ENCODE measurements at regions not wholly inside any gene's neighbourhood (a gene's known extent, or its start where the extent isn't known, plus 50 kb on each side); places are given as distances from the start of the nearest gene placed in this dataset.
A peak's percentile ranks its signal among the peaks of the same experiment; 100 is the strongest.

DNA sequence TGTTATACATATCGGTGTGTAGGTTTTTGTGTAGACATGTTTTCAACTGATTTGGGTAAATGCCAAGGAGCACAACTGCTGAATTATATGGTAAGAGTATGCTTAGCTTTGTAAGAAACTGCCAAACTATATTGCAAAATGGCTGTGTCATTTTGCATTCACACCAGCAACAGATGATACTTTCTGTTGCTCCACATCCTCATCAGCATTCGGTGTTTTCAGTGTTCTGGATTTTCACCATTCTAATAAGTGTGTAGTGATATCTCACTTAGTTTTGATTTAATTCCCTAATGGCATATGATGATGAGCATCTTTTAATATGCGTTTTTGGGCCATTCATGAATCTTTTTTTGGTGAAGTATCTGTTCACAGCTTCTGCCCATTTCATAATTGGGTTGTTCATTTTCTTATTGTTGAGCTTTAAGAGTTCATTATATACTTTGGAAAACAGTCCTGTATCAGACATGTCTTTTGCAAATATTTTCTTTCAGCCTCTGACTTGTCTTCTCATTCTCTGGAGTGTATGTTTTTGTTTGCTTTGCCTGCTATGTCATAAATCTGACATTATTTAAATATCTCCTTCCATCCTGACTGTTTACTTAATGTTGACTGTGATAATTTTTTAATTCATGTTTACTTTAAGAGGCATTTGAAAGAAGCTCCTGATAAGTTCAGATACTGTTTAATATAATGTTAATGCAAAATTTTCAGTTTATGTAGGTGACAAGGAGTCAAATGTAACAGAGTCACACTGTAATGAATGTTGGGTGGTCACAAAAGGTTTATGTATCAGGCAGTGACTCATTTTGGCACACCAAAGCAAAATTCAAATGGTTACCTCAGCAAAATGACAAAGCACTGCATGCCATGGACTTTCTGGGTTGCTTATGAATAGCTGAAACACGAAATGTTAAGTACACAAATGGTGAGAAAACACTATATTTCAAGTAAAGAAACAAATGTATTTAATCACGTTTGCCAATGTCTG, 181.1 kb upstream of the DAB2 start:
- Histone ChIP-seq H3K4me3 (ENCODE audit: control insufficient read depth in 1 of 7, extremely low read depth in 1 of 7, insufficient read depth in 4 of 7, low read depth in 2 of 7, low read length in 6 of 7) (no peak overlapping the region), H3K27ac (ENCODE audit: insufficient read depth in 1 of 2, low read depth in 1 of 2, low read length in 2 of 2, poor library complexity in 1 of 2, severe bottlenecking in 2 of 2) (no peak overlapping the region), H3K4me1 (ENCODE audit: control extremely low read depth in 1 of 4, control insufficient read depth in 4 of 4, insufficient read depth in 4 of 4, low read length in 3 of 4) (no peaks in the 10 kb centered on the region), H3K36me3 (ENCODE audit: control insufficient read depth in 4 of 4, insufficient read depth in 4 of 4, low read length in 3 of 4) (no peaks in the 10 kb centered on the region), H3K27me3 (replicated peaks in 2 of 5; ENCODE audit: control insufficient read depth in 4 of 5, insufficient read depth in 5 of 5, low read length in 4 of 5) (no peaks in the 10 kb centered on the region), H3K9me3 (ENCODE audit: control extremely low read depth in 1 of 5, control insufficient read depth in 4 of 5, insufficient read depth in 2 of 5, low read depth in 1 of 5, low read length in 4 of 5) (no peaks in the 10 kb centered on the region)
- POLR2A ChIA-PET, result interaction anchor here (0.6 kb wide), 1 partner anchor 348 kb away, joined by 4 read pairs; no protein-coding TSS in a partner anchor
- DNase-seq, result no peak
- WGBS (ENCODE audit: insufficient coverage), result 100% methylated on average over 1 of the region's 5 CpGs
- CTCF ChIA-PET, result interaction anchor here (0.6 kb wide), 1 partner anchor 10 kb away, joined by 3 read pairs; no protein-coding TSS in a partner anchor

DNA sequence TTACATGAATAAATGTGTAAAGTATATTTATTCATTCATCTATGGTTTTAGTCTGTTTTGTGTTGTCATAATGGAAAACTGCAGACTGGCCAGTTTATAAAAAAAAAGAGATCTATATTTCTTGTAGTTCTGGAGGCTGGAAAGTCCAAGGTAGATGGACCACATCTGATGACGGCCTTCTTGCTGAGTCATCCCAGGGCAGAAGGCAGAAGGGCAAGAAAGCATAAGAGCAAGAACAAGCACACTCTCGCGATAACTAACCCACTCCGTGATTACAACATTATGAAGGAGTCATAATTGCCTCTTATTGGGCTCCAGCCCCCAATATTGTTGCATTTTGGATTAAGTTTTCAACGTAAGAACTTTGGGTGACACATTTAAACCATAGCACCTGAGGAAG, 180.4 kb upstream of the DAB2 start:
- Histone ChIP-seq H3K27ac (ENCODE audit: insufficient read depth in 1 of 2, low read depth in 1 of 2, low read length in 2 of 2, poor library complexity in 1 of 2, severe bottlenecking in 2 of 2) (no peak overlapping the region), H3K4me1 (ENCODE audit: control extremely low read depth in 1 of 4, control insufficient read depth in 4 of 4, insufficient read depth in 4 of 4, low read length in 3 of 4) (no peaks in the 10 kb centered on the region), H3K36me3 (ENCODE audit: control insufficient read depth in 4 of 4, insufficient read depth in 4 of 4, low read length in 3 of 4) (no peaks in the 10 kb centered on the region), H3K27me3 (replicated peaks in 2 of 5; ENCODE audit: control insufficient read depth in 4 of 5, insufficient read depth in 5 of 5, low read length in 4 of 5) (no peaks in the 10 kb centered on the region), H3K4me3 (ENCODE audit: control insufficient read depth in 1 of 7, extremely low read depth in 1 of 7, insufficient read depth in 4 of 7, low read depth in 2 of 7, low read length in 6 of 7) (no peak overlapping the region), H3K9me3 (ENCODE audit: control extremely low read depth in 1 of 5, control insufficient read depth in 4 of 5, insufficient read depth in 2 of 5, low read depth in 1 of 5, low read length in 4 of 5) (no peaks in the 10 kb centered on the region)
- WGBS (ENCODE audit: insufficient coverage), result 98% methylated on average over 5 of the region's 5 CpGs
- ChIA-PET CTCF (interaction anchor here (0.6 to 1.1 kb wide), 4 partner anchors 9 to 27 kb away, joined by 3 to 4 read pairs (median 3); no protein-coding TSS in a partner anchor), POLR2A (no interaction called here)
- no peak for DNase-seq

DNA sequence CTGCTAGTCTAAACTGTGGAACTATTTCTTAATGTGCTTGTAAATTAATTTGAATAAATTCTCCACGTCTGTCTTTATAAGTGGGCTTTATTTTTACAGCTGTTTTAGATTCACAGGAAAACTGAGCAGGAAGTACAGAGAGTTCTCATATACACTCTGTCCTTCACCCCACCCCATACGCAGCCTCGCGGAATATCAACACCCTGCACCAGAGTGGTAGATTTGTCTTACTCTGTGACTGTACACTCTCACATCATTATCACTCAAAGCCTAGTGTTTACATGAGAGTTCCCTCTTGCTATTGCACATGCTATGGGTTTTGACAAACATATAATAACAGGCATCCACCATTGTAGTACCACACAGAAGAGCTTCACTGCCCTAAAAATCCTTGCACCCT, 179.7 kb upstream of the DAB2 start:
- no peaks in the 10 kb centered on the region for H3K9me3 ChIP-seq (ENCODE audit: control extremely low read depth in 1 of 5, control insufficient read depth in 4 of 5, insufficient read depth in 2 of 5, low read depth in 1 of 5, low read length in 4 of 5)
- no peak overlapping the region for H3K27ac ChIP-seq (ENCODE audit: insufficient read depth in 1 of 2, low read depth in 1 of 2, low read length in 2 of 2, poor library complexity in 1 of 2, severe bottlenecking in 2 of 2)
- no peaks in the 10 kb centered on the region for H3K27me3 ChIP-seq (replicated peaks in 2 of 5; ENCODE audit: control insufficient read depth in 4 of 5, insufficient read depth in 5 of 5, low read length in 4 of 5)
- no peak for DNase-seq
- ChIA-PET CTCF (interaction anchor here (1.1 kb wide), 3 partner anchors 10 to 26 kb away, joined by 3 to 4 read pairs (median 3); no protein-coding TSS in a partner anchor), POLR2A (no interaction called here)
- no peaks in the 10 kb centered on the region for H3K36me3 ChIP-seq (ENCODE audit: control insufficient read depth in 4 of 4, insufficient read depth in 4 of 4, low read length in 3 of 4)
- H3K4me3 ChIP-seq (ENCODE audit: control insufficient read depth in 1 of 7, extremely low read depth in 1 of 7, insufficient read depth in 4 of 7, low read depth in 2 of 7, low read length in 6 of 7), result no peak overlapping the region
- no peaks in the 10 kb centered on the region for H3K4me1 ChIP-seq (ENCODE audit: control extremely low read depth in 1 of 4, control insufficient read depth in 4 of 4, insufficient read depth in 4 of 4, low read length in 3 of 4)
- WGBS (ENCODE audit: insufficient coverage), result 100% methylated on average over 1 of the region's 4 CpGs

DNA sequence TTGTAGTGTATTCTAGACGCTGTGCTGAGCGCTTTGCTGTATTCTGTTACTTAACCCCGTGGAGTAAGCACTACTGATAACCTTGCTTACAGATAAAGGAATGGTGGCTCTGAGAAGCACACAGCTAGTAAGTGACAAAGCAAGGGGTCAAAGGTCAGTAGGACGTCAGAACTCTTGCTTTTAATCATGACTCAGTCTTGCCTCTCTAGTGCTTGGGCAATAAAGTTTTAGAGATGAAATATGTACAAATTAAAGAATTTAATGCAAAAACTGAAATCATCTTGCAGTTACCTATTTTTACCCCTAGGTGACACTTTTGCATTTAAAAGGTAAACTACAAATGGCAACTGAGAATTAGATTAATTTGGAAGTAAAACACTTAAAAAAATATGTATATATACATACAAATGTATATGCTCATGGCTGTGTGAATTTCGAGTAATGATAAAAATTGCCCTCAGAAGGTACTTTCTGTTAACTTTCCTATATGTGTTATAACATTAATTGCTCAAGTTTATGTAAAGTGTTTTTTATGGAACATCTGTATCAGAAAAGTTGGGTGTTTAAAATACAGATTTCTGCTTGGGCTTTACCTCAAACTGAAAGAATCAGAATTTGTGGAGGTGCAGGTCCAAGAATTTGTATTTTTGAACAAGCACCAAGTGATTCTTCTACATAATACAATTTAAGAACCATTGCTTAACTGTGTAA, 175.1 kb upstream of the DAB2 start:
- ChIA-PET CTCF (interaction anchor here (1.1 to 1.5 kb wide), 2 partner anchors 20 to 465 kb away, joined by 3 read pairs; no protein-coding TSS in a partner anchor), POLR2A (no interaction called here)
- WGBS (ENCODE audit: insufficient coverage), result 52% methylated on average over 4 of the region's 5 CpGs
- Histone ChIP-seq H3K36me3 (ENCODE audit: control insufficient read depth in 4 of 4, insufficient read depth in 4 of 4, low read length in 3 of 4) (no peaks in the 10 kb centered on the region), H3K27ac (ENCODE audit: insufficient read depth in 1 of 2, low read depth in 1 of 2, low read length in 2 of 2, poor library complexity in 1 of 2, severe bottlenecking in 2 of 2) (no peak overlapping the region), H3K4me1 (ENCODE audit: control extremely low read depth in 1 of 4, control insufficient read depth in 4 of 4, insufficient read depth in 4 of 4, low read length in 3 of 4) (no peaks in the 10 kb centered on the region), H3K4me3 (ENCODE audit: control insufficient read depth in 1 of 7, extremely low read depth in 1 of 7, insufficient read depth in 4 of 7, low read depth in 2 of 7, low read length in 6 of 7) (no peak overlapping the region), H3K27me3 (replicated peaks in 2 of 5; ENCODE audit: control insufficient read depth in 4 of 5, insufficient read depth in 5 of 5, low read length in 4 of 5) (peaks cover 0 to 2% (median 0%) of the 10 kb centered on the region in 5 experiments), H3K9me3 (ENCODE audit: control extremely low read depth in 1 of 5, control insufficient read depth in 4 of 5, insufficient read depth in 2 of 5, low read depth in 1 of 5, low read length in 4 of 5) (no peaks in the 10 kb centered on the region)
- DNase-seq, result peak; percentile 12 to 27 (median 24)

DNA sequence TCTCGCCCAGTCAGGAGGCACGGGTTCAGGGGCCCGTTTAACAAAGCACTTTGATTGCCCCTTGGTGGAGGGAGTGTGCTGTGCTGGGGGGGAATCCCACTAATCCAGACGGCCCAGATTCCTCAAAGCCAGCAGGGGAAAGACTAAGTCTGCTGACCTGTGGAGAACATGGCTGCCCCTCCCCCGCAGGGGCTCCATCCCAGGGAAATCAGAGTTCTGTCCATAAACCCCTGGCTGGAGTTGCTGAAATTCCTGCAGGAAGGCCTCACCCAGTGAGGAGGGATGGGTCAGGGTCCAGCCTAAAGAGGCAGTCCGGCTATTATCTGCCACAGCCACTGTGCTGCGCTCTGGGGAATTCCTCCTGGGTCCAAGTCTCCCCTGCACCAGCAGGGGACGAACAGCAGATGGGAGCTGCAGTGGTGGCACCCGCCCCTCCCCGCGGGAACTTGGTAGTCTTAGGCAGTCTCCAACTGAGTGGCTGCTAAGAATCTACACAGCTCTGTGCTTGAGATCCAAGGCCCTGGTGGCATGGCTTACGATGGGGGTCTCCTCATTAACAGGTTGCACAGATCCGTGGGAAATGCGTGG, 174.0 kb upstream of the DAB2 start:
- Histone ChIP-seq H3K36me3 (ENCODE audit: control insufficient read depth in 4 of 4, insufficient read depth in 4 of 4, low read length in 3 of 4) (no peaks in the 10 kb centered on the region), H3K4me3 (ENCODE audit: control insufficient read depth in 1 of 7, extremely low read depth in 1 of 7, insufficient read depth in 4 of 7, low read depth in 2 of 7, low read length in 6 of 7) (no peak overlapping the region), H3K9me3 (ENCODE audit: control extremely low read depth in 1 of 5, control insufficient read depth in 4 of 5, insufficient read depth in 2 of 5, low read depth in 1 of 5, low read length in 4 of 5) (no peaks in the 10 kb centered on the region), H3K4me1 (ENCODE audit: control extremely low read depth in 1 of 4, control insufficient read depth in 4 of 4, insufficient read depth in 4 of 4, low read length in 3 of 4) (no peaks in the 10 kb centered on the region), H3K27me3 (replicated peaks in 2 of 5; ENCODE audit: control insufficient read depth in 4 of 5, insufficient read depth in 5 of 5, low read length in 4 of 5) (peaks cover 0 to 2% (median 0%) of the 10 kb centered on the region in 5 experiments), H3K27ac (ENCODE audit: insufficient read depth in 1 of 2, low read depth in 1 of 2, low read length in 2 of 2, poor library complexity in 1 of 2, severe bottlenecking in 2 of 2) (no peak overlapping the region)
- WGBS (ENCODE audit: insufficient coverage), result 93% methylated on average over 14 of the region's 14 CpGs
- ChIA-PET POLR2A (no interaction called here), CTCF (interaction anchor here (0.8 to 1.5 kb wide), 2 partner anchors 19 to 102 kb away, joined by 3 read pairs; no protein-coding TSS in a partner anchor)
- no peak for DNase-seq

DNA sequence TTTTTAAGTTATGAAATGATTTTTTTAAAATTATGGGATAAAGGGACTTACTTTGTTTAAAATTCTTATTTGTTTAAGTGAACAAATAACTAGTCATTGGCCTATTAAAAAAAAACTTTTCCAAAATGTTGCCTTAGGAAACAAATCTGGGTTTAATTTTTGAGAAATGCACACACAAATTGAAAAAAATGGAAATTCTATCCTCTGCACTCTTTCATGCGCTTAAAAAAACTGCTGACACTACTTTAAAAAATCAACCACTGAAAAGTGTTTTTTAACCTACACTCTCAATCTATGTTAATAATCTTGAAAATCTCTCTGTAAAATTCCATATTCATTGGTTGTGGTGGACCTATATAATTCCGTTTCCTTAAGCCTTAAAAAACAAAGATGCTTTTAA, 163.4 kb upstream of the DAB2 start:
- no peak for DNase-seq
- H3K4me1 ChIP-seq (ENCODE audit: control extremely low read depth in 1 of 4, control insufficient read depth in 4 of 4, insufficient read depth in 4 of 4, low read length in 3 of 4), result no peaks in the 10 kb centered on the region
- H3K9me3 ChIP-seq (ENCODE audit: control extremely low read depth in 1 of 5, control insufficient read depth in 4 of 5, insufficient read depth in 2 of 5, low read depth in 1 of 5, low read length in 4 of 5), result no peaks in the 10 kb centered on the region
- no peaks in the 10 kb centered on the region for H3K36me3 ChIP-seq (ENCODE audit: control insufficient read depth in 4 of 4, insufficient read depth in 4 of 4, low read length in 3 of 4)
- no peak overlapping the region for H3K27ac ChIP-seq (ENCODE audit: insufficient read depth in 1 of 2, low read depth in 1 of 2, low read length in 2 of 2, poor library complexity in 1 of 2, severe bottlenecking in 2 of 2)
- CTCF ChIA-PET, result interaction anchor here (1.0 kb wide), 1 partner anchor 10 kb away, joined by 3 read pairs; no protein-coding TSS in a partner anchor
- no peak overlapping the region for H3K4me3 ChIP-seq (ENCODE audit: control insufficient read depth in 1 of 7, extremely low read depth in 1 of 7, insufficient read depth in 4 of 7, low read depth in 2 of 7, low read length in 6 of 7)
- POLR2A ChIA-PET, result no interaction called here
- no peaks in the 10 kb centered on the region for H3K27me3 ChIP-seq (replicated peaks in 2 of 5; ENCODE audit: control insufficient read depth in 4 of 5, insufficient read depth in 5 of 5, low read length in 4 of 5)
- WGBS (ENCODE audit: insufficient coverage), result no CpG with 5 or more reads among the region's 2 CpGs

Data from common myeloid progenitor, CD34-positive (primary cell).